Uterus (tissue), 3 donors: ENCODE measurements at regions not wholly inside any gene's neighbourhood (a gene's known extent, or its start where the extent isn't known, plus 50 kb on each side); places are given as distances from the start of the nearest gene placed in this dataset.
A peak's percentile ranks its signal among the peaks of the same experiment; 100 is the strongest.

Source experiments
- DNase-seq, 2 donors: peaks; one replicate each; pipeline ENCODE4 v3.0.0-alpha.2; 2019 to 2020
- H3K27ac ChIP-seq, 2 donors: fragments of 200-600 bp; sonication (generic); 1 replicate in 1 of 2; 2 replicates in 1 of 2; pipeline ENCODE4 v1.5.1; 2016 to 2018
- H3K27me3 ChIP-seq, 2 donors: fragments of 200-600 bp; sonication (generic); one replicate each; pipeline ENCODE4 v1.5.1; 2018 to 2019; ENCODE audit warnings: control low read depth in 1 of 2
- H3K36me3 ChIP-seq, 2 donors: fragments of 200-600 bp; sonication (generic); one replicate each; pipeline ENCODE4 v1.5.1; 2019; ENCODE audit warnings: control low read depth in 1 of 2
- H3K4me1 ChIP-seq, 2 donors: fragments of 200-600 bp; sonication (generic); one replicate each; pipeline ENCODE4 v1.5.1; 2018 to 2019; ENCODE audit warnings: control low read depth in 1 of 2
- H3K4me3 ChIP-seq, 2 donors: fragments of 200-600 bp; sonication (generic); 1 replicate in 1 of 2; 2 replicates in 1 of 2; pipeline ENCODE4 v1.5.1; 2018 to 2019; ENCODE audit warnings: mild to moderate bottlenecking in 1 of 2
- H3K9me3 ChIP-seq, 2 donors: fragments of 200-600 bp; sonication (generic); one replicate each; pipeline ENCODE4 v1.5.1; 2019; ENCODE audit warnings: control low read depth in 1 of 2
- POLR2A ChIP-seq, 2 donors: fragments of 450-650 bp; IDR thresholded peaks; one replicate each; pipeline ENCODE4 v1.6.1; 2016; ENCODE audit warnings: antibody characterized with exemption in 2 of 2, mild to moderate bottlenecking in 1 of 2, moderate library complexity in 1 of 2
- intact Hi-C: fragments of 100-400 bp; cut with DNase I; formaldehyde crosslinking; loops from one replicate; pipeline ENCODE4 v1.15.1; 2023; ENCODE audit warnings: low total_unique reads
- TF ChIP-seq, protein P1 (sequence below), 4 experiments: fragments of 200-600 bp in 2 of 4; fragments of 450-650 bp in 2 of 4; sonication (generic) in 2 of 4; IDR thresholded peaks; one replicate each; pipeline ENCODE4 v1.5.1; 2016 to 2019; ENCODE audit warnings: antibody characterized with exemption in 4 of 4, mild to moderate bottlenecking in 2 of 4, moderate library complexity in 1 of 4
- donor health status: DM: yes; HTN: yes; CAD: no.

DNA sequence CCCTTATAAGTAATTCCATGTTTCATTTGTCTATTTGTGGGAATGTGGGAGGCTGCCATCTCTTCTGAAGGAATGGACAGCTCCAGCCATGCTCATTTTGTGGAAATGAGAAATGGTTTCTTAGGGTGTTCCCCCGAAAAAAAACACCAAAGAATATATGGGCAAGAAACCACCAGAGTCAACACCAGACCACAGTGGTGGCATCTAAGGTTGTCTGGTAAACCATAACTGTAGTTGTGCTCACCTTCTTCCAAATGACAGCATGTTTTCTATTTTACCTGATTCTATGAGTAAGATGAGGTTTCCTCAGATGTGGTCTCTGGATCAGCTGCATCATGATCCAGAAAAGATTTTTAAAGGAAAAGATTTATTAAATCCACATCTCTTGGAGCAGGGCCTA, 217.0 kb upstream of the C2CD4B start:
- Histone ChIP-seq H3K4me3 (no peak overlapping the region), H3K4me1 (no peaks in the 10 kb centered on the region), H3K27me3 (no peaks in the 10 kb centered on the region), H3K9me3 (no peaks in the 10 kb centered on the region), H3K36me3 (no peaks in the 10 kb centered on the region), H3K27ac (no peak overlapping the region)
- intact Hi-C loops, result no loop called here
- DNase-seq, result no peak
- no peak for TF ChIP-seq POLR2A (IDR thresholded peaks at IDR 0.05)
- TF ChIP-seq, protein P1, sequence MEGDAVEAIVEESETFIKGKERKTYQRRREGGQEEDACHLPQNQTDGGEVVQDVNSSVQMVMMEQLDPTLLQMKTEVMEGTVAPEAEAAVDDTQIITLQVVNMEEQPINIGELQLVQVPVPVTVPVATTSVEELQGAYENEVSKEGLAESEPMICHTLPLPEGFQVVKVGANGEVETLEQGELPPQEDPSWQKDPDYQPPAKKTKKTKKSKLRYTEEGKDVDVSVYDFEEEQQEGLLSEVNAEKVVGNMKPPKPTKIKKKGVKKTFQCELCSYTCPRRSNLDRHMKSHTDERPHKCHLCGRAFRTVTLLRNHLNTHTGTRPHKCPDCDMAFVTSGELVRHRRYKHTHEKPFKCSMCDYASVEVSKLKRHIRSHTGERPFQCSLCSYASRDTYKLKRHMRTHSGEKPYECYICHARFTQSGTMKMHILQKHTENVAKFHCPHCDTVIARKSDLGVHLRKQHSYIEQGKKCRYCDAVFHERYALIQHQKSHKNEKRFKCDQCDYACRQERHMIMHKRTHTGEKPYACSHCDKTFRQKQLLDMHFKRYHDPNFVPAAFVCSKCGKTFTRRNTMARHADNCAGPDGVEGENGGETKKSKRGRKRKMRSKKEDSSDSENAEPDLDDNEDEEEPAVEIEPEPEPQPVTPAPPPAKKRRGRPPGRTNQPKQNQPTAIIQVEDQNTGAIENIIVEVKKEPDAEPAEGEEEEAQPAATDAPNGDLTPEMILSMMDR (IDR thresholded peaks at IDR 0.05), result no peak

- intact Hi-C loops, result no loop called here
- peak; percentile 59 to 83 for TF ChIP-seq POLR2A (IDR thresholded peaks at IDR 0.05)
- TF ChIP-seq, protein P1 (IDR thresholded peaks at IDR 0.05), result no peak
Observed at GRCh38 chr15:62389885-62390790, 225.1 kb upstream of the C2CD4B start, which contains the start of gene TLN2. TSS of gene TLN2 (plus strand) at chr15:62390550.

DNA sequence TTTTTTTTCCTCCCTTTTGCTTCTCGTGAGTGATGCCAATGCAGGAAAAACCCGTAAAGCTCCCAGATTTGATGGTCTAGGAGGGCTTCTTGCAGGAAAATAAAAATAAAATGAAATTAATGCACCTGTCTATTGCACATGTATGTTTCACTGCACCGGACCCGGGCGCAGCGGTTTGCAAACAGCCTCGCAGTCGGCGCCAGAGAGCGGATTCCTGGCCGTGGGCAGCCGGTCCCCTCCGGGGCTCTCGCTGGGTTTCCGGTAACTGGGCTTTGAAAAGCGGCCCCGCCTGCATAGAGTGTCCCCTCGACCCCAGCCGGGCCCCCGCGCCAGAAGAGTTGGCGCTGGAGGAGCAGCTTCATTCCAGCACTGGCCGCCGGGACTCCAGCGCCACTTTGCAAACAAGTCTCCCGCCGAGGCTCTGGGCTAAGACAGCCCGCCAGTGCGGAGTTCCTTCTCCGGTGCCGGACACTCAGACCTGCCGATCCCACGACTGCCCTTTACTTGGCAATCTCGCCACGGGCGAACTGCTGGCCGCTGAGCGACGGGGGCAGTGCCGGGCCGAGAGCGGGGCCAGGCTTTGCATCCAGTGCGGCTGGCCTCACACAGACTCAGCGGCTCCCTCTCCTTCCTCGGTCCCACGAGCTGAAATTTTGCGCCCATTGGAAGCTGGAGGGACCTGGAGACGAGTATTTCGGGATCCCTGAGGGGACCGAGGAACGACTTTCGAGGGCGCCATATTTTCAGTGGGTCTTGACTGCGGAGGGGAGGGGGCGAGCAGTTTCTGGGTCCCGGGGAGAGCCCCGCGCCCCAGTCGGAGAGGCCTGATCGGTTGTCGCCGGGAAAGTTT, 225.9 kb upstream of the C2CD4B start:
- Histone ChIP-seq H3K36me3 (no peaks in the 10 kb centered on the region), H3K4me1 (peaks cover 0 to 4% of the 10 kb centered on the region in 2 donors), H3K27me3 (no peaks in the 10 kb centered on the region), H3K4me3 (peak overlapping the region; percentile 72 to 91), H3K27ac (peak overlapping the region; percentile 69 to 86), H3K9me3 (no peaks in the 10 kb centered on the region)
- TF ChIP-seq, protein P1 (IDR thresholded peaks at IDR 0.05), result no peak
- no peak for TF ChIP-seq POLR2A (IDR thresholded peaks at IDR 0.05)
- peak; percentile 27 to 41 for DNase-seq
- intact Hi-C loops, result no loop called here

More at GRCh38 chr15:62389885-62390790, 225.1 kb upstream of the C2CD4B start, which contains the start of gene TLN2:
- peak; percentile 47 to 71 for DNase-seq
- H3K27me3 ChIP-seq, result no peaks in the 10 kb centered on the region
- peak within 1 kb of the TSS; percentile 69 to 86 for H3K27ac ChIP-seq
- H3K4me1 ChIP-seq, result peaks cover 0 to 4% of the 10 kb centered on the region in 2 donors
- H3K9me3 ChIP-seq, result no peaks in the 10 kb centered on the region
- peak within 1 kb of the TSS; percentile 72 to 91 for H3K4me3 ChIP-seq
- H3K36me3 ChIP-seq, result no peaks in the 10 kb centered on the region

DNA sequence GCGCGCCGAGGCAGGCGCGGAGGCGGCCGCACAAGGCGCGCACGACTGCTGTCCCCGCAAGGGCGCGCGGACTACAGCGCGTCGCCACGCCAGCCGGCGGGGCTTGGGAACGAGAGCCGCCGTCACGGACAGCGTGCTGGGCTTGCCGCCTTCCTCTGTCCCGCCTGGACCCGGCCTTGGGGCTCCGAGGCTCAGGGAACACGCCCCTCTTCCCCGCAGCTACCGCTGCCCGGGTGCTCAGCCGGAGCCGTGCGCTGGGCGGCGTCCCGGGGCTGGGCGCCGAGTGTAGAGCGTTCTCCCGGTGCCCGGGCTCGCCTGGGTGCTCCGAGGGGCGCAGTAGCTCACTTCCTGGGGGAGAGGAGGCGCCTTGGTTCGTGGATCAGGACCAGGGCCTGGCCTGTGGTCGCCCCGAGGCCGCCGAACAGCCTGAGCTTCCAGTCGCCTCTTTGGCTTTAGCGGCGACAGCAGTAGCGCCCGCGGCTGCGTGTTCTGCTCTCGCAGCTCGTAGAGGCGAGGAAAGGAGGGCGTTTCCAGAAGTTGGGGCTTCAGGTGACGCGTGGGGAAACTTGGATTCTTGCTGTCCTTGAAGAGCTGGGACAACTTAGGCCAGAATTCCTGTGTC, 226.7 kb upstream of the C2CD4B start:
- Histone ChIP-seq H3K9me3 (no peaks in the 10 kb centered on the region), H3K27ac (peak overlapping the region; percentile 69 to 86), H3K4me1 (peaks cover 0 to 4% of the 10 kb centered on the region in 2 donors), H3K27me3 (no peaks in the 10 kb centered on the region), H3K36me3 (no peaks in the 10 kb centered on the region), H3K4me3 (peak overlapping the region; percentile 72 to 91)
- TF ChIP-seq, protein P1 (IDR thresholded peaks at IDR 0.05), result peak in 3 of 4 experiments; percentile 25 to 65 (median 55)
- no peak for TF ChIP-seq POLR2A (IDR thresholded peaks at IDR 0.05)
- DNase-seq, result peak; percentile 41 to 58
- intact Hi-C loops, result no loop called here
